ENCODE measurements at regions not wholly inside any gene's neighbourhood (a gene's known extent, or its start where the extent isn't known, plus 50 kb on each side); places are given as distances from the start of the nearest gene placed in this dataset.
A peak's percentile ranks its signal among the peaks of the same experiment; 100 is the strongest.

GRCh38 chr3:16063603-16064002, 110.9 kb upstream of the GALNT15 start:
- H3K4me2 ChIP-seq (ENCODE audit: unreplicated experiment): no peak overlapping the region
- H3K27ac ChIP-seq: no peak overlapping the region
- WGBS, 2 experiments (ENCODE audit: low coverage in 1 of 2, low lambda C conversion rate in 2 of 2, missing lambda C conversion rate in 2 of 2): 67 to 72% methylated on average over 2 of the region's 2 CpGs
- no peaks in the 10 kb centered on the region for H3K36me3 ChIP-seq (ENCODE audit: low read depth)
- in situ Hi-C loops (cut with MboI): no loop called here
- no peaks in the 10 kb centered on the region for H3K79me2 ChIP-seq (ENCODE audit: insufficient read depth)
- H3K27me3 ChIP-seq (replicated peaks; ENCODE audit: insufficient read depth): no peaks in the 10 kb centered on the region
- H3K9me3 ChIP-seq (ENCODE audit: low read depth): no peaks in the 10 kb centered on the region
- TF ChIP-seq EZH2 (IDR thresholded peaks at IDR 0.05; ENCODE audit: insufficient read depth, poor library complexity, severe bottlenecking) (no peak), EZH2phosphoT487 (IDR thresholded peaks at IDR 0.05; ENCODE audit: insufficient read depth, low read depth) (no peak)
- peaks cover 75% of the 10 kb centered on the region for H3F3A ChIP-seq (ENCODE audit: insufficient read depth)
- H3K9ac ChIP-seq: no peak overlapping the region
- H3K9me2 ChIP-seq (ENCODE audit: insufficient read depth): no peaks in the 10 kb centered on the region
- H4K20me1 ChIP-seq (ENCODE audit: insufficient read depth): no peaks in the 10 kb centered on the region
- H2AFZ ChIP-seq: no peak overlapping the region
- H3K4me1 ChIP-seq (ENCODE audit: insufficient read depth): peaks cover 76% of the 10 kb centered on the region
- no peak overlapping the region for H3K4me3 ChIP-seq
- no peak for DNase-seq

DNA sequence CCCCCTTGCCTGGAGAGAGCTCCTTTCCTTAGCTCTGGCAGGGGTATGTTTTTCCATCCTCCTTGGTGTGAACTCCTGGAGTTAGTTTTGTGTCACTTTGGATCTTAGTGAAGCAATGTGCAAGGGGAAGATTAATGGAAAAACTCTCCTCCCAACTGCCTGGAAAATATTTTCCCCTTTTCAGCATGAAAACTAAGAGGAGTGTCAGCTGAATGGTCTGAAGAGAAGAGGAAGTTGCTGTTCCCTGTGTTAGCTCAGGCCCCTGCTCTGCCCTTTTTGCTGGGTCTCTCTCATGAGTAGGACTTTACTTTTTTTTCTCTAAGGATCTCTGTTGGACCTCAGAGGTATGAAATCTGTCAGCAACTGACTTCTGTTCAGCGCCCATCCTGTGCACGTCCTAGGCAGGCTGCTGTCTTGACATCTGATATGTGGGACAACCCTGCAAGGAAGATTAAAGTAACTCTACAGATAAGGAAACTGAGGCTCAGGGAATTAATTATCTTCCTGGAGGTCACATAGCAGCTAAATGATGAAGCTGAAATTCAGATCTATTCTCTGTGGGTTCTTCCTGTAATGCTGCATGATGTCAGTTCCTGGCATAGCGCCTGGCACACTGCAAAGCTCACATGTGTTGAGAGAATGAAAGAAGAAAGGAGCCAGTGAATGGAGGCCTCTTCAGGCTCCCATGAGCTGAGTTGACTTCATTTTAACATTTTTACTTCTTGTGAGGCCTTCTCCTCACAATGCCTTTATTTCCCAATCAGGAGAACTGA, 109.7 kb upstream of the GALNT15 start:
- Histone ChIP-seq H3K27ac (peak overlapping the region; percentile 100), H3K4me3 (no peak overlapping the region), H3K9me2 (ENCODE audit: insufficient read depth) (no peaks in the 10 kb centered on the region), H3K4me2 (ENCODE audit: unreplicated experiment) (peak overlapping the region; percentile 32), H3K79me2 (ENCODE audit: insufficient read depth) (no peaks in the 10 kb centered on the region), H3K27me3 (replicated peaks; ENCODE audit: insufficient read depth) (no peaks in the 10 kb centered on the region), H3K36me3 (ENCODE audit: low read depth) (no peaks in the 10 kb centered on the region), H3K9ac (peak overlapping the region; percentile 61), H3K9me3 (ENCODE audit: low read depth) (no peaks in the 10 kb centered on the region), H3F3A (ENCODE audit: insufficient read depth) (peaks cover 75% of the 10 kb centered on the region), H2AFZ (no peak overlapping the region), H3K4me1 (ENCODE audit: insufficient read depth) (peaks cover 76% of the 10 kb centered on the region), H4K20me1 (ENCODE audit: insufficient read depth) (no peaks in the 10 kb centered on the region)
- TF ChIP-seq EZH2 (IDR thresholded peaks at IDR 0.05; ENCODE audit: insufficient read depth, poor library complexity, severe bottlenecking): no peak
- 24 to 29% methylated on average over 3 of the region's 3 CpGs for WGBS, 2 experiments (ENCODE audit: low coverage in 1 of 2, low lambda C conversion rate in 2 of 2, missing lambda C conversion rate in 2 of 2)
- DNase-seq: peak; percentile 92
- in situ Hi-C loops (cut with MboI): no loop called here

- no peaks in the 10 kb centered on the region for H3K36me3 ChIP-seq (ENCODE audit: low read depth)
- in situ Hi-C loops (cut with MboI): no loop called here
- TF ChIP-seq EZH2 (IDR thresholded peaks at IDR 0.05; ENCODE audit: insufficient read depth, poor library complexity, severe bottlenecking): no peak
- no peak for TF ChIP-seq EZH2phosphoT487 (IDR thresholded peaks at IDR 0.05; ENCODE audit: insufficient read depth, low read depth)
- H3K4me1 ChIP-seq (ENCODE audit: insufficient read depth): peaks cover 64% of the 10 kb centered on the region
- peak overlapping the region; percentile 30; the same call in 1 of the 2 replicates for H2AFZ ChIP-seq
- no peaks in the 10 kb centered on the region for H3K79me2 ChIP-seq (ENCODE audit: insufficient read depth)
- peak; percentile 72 for DNase-seq
- no peaks in the 10 kb centered on the region for H3K27me3 ChIP-seq (replicated peaks; ENCODE audit: insufficient read depth)
- H3F3A ChIP-seq (ENCODE audit: insufficient read depth): peaks cover 64% of the 10 kb centered on the region
- H3K9ac ChIP-seq: peak overlapping the region; percentile 82
- no peaks in the 10 kb centered on the region for H4K20me1 ChIP-seq (ENCODE audit: insufficient read depth)
- no peaks in the 10 kb centered on the region for H3K9me2 ChIP-seq (ENCODE audit: insufficient read depth)
- peak overlapping the region; percentile 21 for H3K4me2 ChIP-seq (ENCODE audit: unreplicated experiment)
- no peak overlapping the region for H3K4me3 ChIP-seq
- WGBS, 2 experiments (ENCODE audit: low coverage in 1 of 2, low lambda C conversion rate in 2 of 2, missing lambda C conversion rate in 2 of 2): 4 to 9% methylated on average over 1 of the region's 1 CpG
- peak overlapping the region; percentile 100 for H3K27ac ChIP-seq
- no peaks in the 10 kb centered on the region for H3K9me3 ChIP-seq (ENCODE audit: low read depth)
Observed at GRCh38 chr3:16066545-16066944, 107.9 kb upstream of the GALNT15 start.

DNA sequence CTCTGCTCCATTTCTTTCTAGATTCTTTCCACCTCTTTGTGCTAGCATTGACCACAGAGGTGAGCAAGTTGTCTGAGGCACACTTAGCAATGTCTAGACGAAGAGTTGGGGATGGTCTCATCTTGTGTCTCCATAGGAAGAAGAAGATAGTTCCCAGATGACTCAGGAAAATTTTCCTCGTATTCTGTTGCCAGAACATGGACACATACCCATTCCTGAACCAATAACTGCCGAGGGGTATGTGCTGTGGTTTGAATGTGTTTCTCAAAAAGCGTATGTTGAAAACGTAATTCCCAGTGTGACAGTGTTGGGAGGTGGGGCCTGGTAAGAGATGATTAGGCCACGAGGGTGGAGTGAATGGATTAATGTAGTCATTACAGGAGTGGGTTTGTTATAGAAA, 107.5 kb upstream of the GALNT15 start:
- Histone ChIP-seq H3K9me3 (ENCODE audit: low read depth) (no peaks in the 10 kb centered on the region), H3K27me3 (replicated peaks; ENCODE audit: insufficient read depth) (no peaks in the 10 kb centered on the region), H2AFZ (peak overlapping the region; percentile 30; the same call in 1 of the 2 replicates), H4K20me1 (ENCODE audit: insufficient read depth) (no peaks in the 10 kb centered on the region), H3K4me2 (ENCODE audit: unreplicated experiment) (peak overlapping the region; percentile 18), H3K36me3 (ENCODE audit: low read depth) (no peaks in the 10 kb centered on the region), H3K9me2 (ENCODE audit: insufficient read depth) (no peaks in the 10 kb centered on the region), H3F3A (ENCODE audit: insufficient read depth) (peaks cover 60% of the 10 kb centered on the region), H3K4me1 (ENCODE audit: insufficient read depth) (peaks cover 60% of the 10 kb centered on the region), H3K79me2 (ENCODE audit: insufficient read depth) (no peaks in the 10 kb centered on the region), H3K9ac (peak overlapping the region; percentile 82), H3K27ac (peak overlapping the region; percentile 100), H3K4me3 (no peak overlapping the region)
- DNase-seq: peak; percentile 93
- in situ Hi-C loops (cut with MboI): no loop called here
- TF ChIP-seq EZH2phosphoT487 (IDR thresholded peaks at IDR 0.05; ENCODE audit: insufficient read depth, low read depth): no peak
- no peak for TF ChIP-seq EZH2 (IDR thresholded peaks at IDR 0.05; ENCODE audit: insufficient read depth, poor library complexity, severe bottlenecking)
- 2% methylated on average over 6 of the region's 6 CpGs for WGBS, 2 experiments (ENCODE audit: low coverage in 1 of 2, low lambda C conversion rate in 2 of 2, missing lambda C conversion rate in 2 of 2)

Measured in GM23248 (cell line).